CD4-positive, alpha-beta memory T cell (primary cell): ENCODE measurements at regions not wholly inside any gene's neighbourhood (a gene's known extent, or its start where the extent isn't known, plus 50 kb on each side); places are given as distances from the start of the nearest gene placed in this dataset.
"Not testable (repeated sequence)": the region's sequence is repeated elsewhere in the genome, so short reads cannot be mapped to it uniquely, and the experiment has no call there.

Experiments
- CTCF ChIA-PET: fragments of 350-600 bp; sonication (Branson Sonifier 250); formaldehyde crosslinking; loops from one replicate; lab custom pipeline; 2021; ENCODE audit warnings: inconsistent platforms; ENCODE audit not compliant: partially characterized antibody; lab: Charles Lee
- POLR2A ChIA-PET: fragments of 350-600 bp; sonication (Branson Sonifier 250); formaldehyde crosslinking; loops from one replicate; lab custom pipeline; 2021; ENCODE audit not compliant: partially characterized antibody; lab: Charles Lee
- DNase-seq, 5 donors: peaks; one replicate each; pipeline versions ENCODE4 v3.0.0 to v3.0.0-alpha.2; 2020 to 2022; ENCODE audit warnings: mixed read lengths in 1 of 5
- H3K27ac ChIP-seq: one replicate; pipeline ENCODE4 v1.7.0; 2013; ENCODE audit warnings: low read depth, low read length
- H3K27me3 ChIP-seq: 2 replicates; pipeline ENCODE4 v1.7.0; 2013; ENCODE audit warnings: mild to moderate bottlenecking, low read length, moderate library complexity; ENCODE audit not compliant: insufficient read depth
- H3K36me3 ChIP-seq: 2 replicates; pipeline ENCODE4 v1.7.0; 2013; ENCODE audit warnings: mild to moderate bottlenecking, low read length, moderate library complexity; ENCODE audit not compliant: insufficient read depth
- H3K4me1 ChIP-seq: 2 replicates; pipeline ENCODE4 v1.7.0; 2013; ENCODE audit warnings: mild to moderate bottlenecking, low read length, moderate library complexity; ENCODE audit not compliant: insufficient read depth
- H3K4me3 ChIP-seq, 2 donors: one replicate each; pipeline ENCODE4 v1.7.0; 2013; ENCODE audit warnings: low read length in 2 of 2, mild to moderate bottlenecking in 1 of 2
- H3K9me3 ChIP-seq, 2 donors: one replicate each; pipeline ENCODE4 v1.7.0; 2013; ENCODE audit warnings: low read length in 2 of 2, control low read depth in 1 of 2; ENCODE audit not compliant: control insufficient read depth in 1 of 2
- H3K27ac Mint-ChIP-seq, 7 donors: one replicate each; pipeline ENCODE4 v1.8.0; 2020 to 2021; ENCODE audit warnings: mixed read lengths in 7 of 7, mild to moderate bottlenecking in 6 of 7, inconsistent platforms in 3 of 7, moderate library complexity in 3 of 7
- H3K27me3 Mint-ChIP-seq, 2 donors: one replicate each; pipeline ENCODE4 v1.8.0; 2020 to 2021; ENCODE audit warnings: mixed read lengths in 2 of 2
- H3K36me3 Mint-ChIP-seq, 2 donors: one replicate each; pipeline ENCODE4 v1.8.0; 2020 to 2021; ENCODE audit warnings: mixed read lengths in 2 of 2, inconsistent platforms in 1 of 2, mild to moderate bottlenecking in 1 of 2
- H3K4me1 Mint-ChIP-seq, 4 donors: one replicate each; pipeline ENCODE4 v1.8.0; 2020 to 2021; ENCODE audit warnings: mixed read lengths in 4 of 4, mild to moderate bottlenecking in 1 of 4
- H3K4me3 Mint-ChIP-seq, 8 donors: one replicate each; pipeline ENCODE4 v1.8.0; 2020 to 2021; ENCODE audit warnings: mixed read lengths in 8 of 8, mild to moderate bottlenecking in 7 of 8, moderate library complexity in 6 of 8, inconsistent platforms in 3 of 8
- H3K9me3 Mint-ChIP-seq, 8 donors: one replicate each; pipeline ENCODE4 v1.8.0; 2020 to 2021; ENCODE audit warnings: mixed read lengths in 8 of 8, mild to moderate bottlenecking in 5 of 8, inconsistent platforms in 3 of 8, moderate library complexity in 1 of 8
- intact Hi-C: fragments of 100-400 bp; cut with micrococcal nuclease; formaldehyde crosslinking; loops from one replicate; pipeline ENCODE4 v1.15.1; 2023

GRCh38 chr12:90548595-90548994 is 406.4 kb downstream of the CCER1 start:
- ChIA-PET CTCF (no interaction called here), POLR2A (no interaction called here)
- intact Hi-C loops = no loop called here
- Mint-ChIP-seq H3K27me3 (no peaks in the 10 kb centered on the region), H3K4me1 (no peaks in the 10 kb centered on the region), H3K27ac (no peak overlapping the region), H3K4me3 (no peak overlapping the region), H3K36me3 (no peaks in the 10 kb centered on the region), H3K9me3 (no peaks in the 10 kb centered on the region)
- H3K4me1 ChIP-seq = no peaks in the 10 kb centered on the region
- no peak for DNase-seq
- H3K36me3 ChIP-seq = no peaks in the 10 kb centered on the region
- no peak overlapping the region for H3K4me3 ChIP-seq
- H3K27me3 ChIP-seq = no peaks in the 10 kb centered on the region
- no peaks in the 10 kb centered on the region for H3K9me3 ChIP-seq
- no peak overlapping the region for H3K27ac ChIP-seq

- H3K4me3 Mint-ChIP-seq = no peak overlapping the region
- no peak overlapping the region for H3K27ac Mint-ChIP-seq
- H3K27me3 ChIP-seq = no peaks in the 10 kb centered on the region
- H3K36me3 Mint-ChIP-seq = no peaks in the 10 kb centered on the region
- H3K4me1 Mint-ChIP-seq = no peaks in the 10 kb centered on the region
- no peak for DNase-seq
- ChIA-PET CTCF (no interaction called here), POLR2A (no interaction called here)
- H3K9me3 Mint-ChIP-seq = no peaks in the 10 kb centered on the region
- no peaks in the 10 kb centered on the region for H3K9me3 ChIP-seq
- intact Hi-C loops = no loop called here
- no peaks in the 10 kb centered on the region for H3K4me1 ChIP-seq
- no peaks in the 10 kb centered on the region for H3K27me3 Mint-ChIP-seq
- H3K4me3 ChIP-seq = no peak overlapping the region
- no peaks in the 10 kb centered on the region for H3K36me3 ChIP-seq
- H3K27ac ChIP-seq = no peak overlapping the region
These were observed 408.5 kb downstream of the CCER1 start for GRCh38 chr12:90546511-90546910.

GRCh38 chr12:90543841-90544240 is 411.1 kb downstream of the CCER1 start:
- no peak for DNase-seq
- Histone ChIP-seq H3K27me3 (no peaks in the 10 kb centered on the region), H3K36me3 (no peaks in the 10 kb centered on the region), H3K4me1 (no peaks in the 10 kb centered on the region), H3K27ac (no peak overlapping the region), H3K4me3 (no peak overlapping the region), H3K9me3 (no peaks in the 10 kb centered on the region)
- Mint-ChIP-seq H3K9me3 (no peaks in the 10 kb centered on the region), H3K4me3 (no peak overlapping the region), H3K36me3 (no peaks in the 10 kb centered on the region), H3K27me3 (no peaks in the 10 kb centered on the region), H3K4me1 (no peaks in the 10 kb centered on the region), H3K27ac (no peak overlapping the region)
- intact Hi-C loops = no loop called here
- ChIA-PET POLR2A (no interaction called here), CTCF (no interaction called here)

GRCh38 chr12:90543374-90543773 is 411.6 kb downstream of the CCER1 start:
- Mint-ChIP-seq H3K4me3 (no peak overlapping the region), H3K9me3 (no peaks in the 10 kb centered on the region), H3K36me3 (no peaks in the 10 kb centered on the region), H3K4me1 (no peaks in the 10 kb centered on the region), H3K27me3 (no peaks in the 10 kb centered on the region), H3K27ac (no peak overlapping the region)
- intact Hi-C loops = no loop called here
- DNase-seq = no peak
- H3K27ac ChIP-seq = no peak overlapping the region
- H3K27me3 ChIP-seq = no peaks in the 10 kb centered on the region
- ChIA-PET CTCF (no interaction called here), POLR2A (no interaction called here)
- H3K36me3 ChIP-seq = no peaks in the 10 kb centered on the region
- H3K4me3 ChIP-seq = no peak overlapping the region
- H3K4me1 ChIP-seq = no peaks in the 10 kb centered on the region
- H3K9me3 ChIP-seq = no peaks in the 10 kb centered on the region

DNA sequence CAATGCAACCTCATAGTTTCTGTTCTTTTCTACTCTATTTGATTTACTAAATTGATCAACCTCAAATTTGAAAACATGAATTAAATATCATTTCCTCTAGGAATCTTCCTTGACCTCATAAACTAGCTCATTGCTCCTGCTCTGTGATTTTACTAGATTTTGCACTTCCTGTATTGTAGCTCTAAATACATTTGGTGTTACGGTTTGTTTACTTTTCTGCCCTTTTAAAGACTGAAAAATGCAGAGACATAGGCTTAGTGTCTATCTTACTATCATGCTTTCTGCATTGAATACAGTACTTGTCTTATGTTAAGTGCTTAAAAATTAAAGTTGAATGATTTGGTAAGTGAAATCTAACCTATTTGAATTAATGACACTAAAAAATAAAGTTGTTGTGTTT is 412.1 kb downstream of the CCER1 start:
- not testable (repeated sequence) for H3K9me3 ChIP-seq

DNA sequence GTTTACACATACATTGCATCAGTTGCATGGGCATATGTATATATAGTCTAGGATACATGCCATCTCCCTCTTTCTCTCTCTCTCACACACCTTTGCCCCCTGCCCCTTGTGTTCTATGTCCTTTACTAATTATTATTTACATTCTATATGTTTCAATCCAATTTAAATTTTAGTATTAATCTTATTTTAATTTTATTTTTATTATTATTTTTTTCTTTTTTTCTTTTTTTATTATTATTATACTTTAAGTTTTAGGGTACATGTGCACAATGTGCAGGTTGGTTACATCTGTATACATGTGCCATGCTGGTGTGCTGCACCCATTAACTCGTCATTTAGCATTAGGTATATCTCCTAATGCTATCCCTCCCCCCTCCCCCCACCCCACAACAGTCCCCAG is 421.1 kb downstream of the CCER1 start:
- H3K4me3 Mint-ChIP-seq, H3K27me3 ChIP-seq, H3K4me1 ChIP-seq, CTCF ChIA-PET, H3K9me3 ChIP-seq, H3K9me3 Mint-ChIP-seq, H3K36me3 Mint-ChIP-seq, H3K27me3 Mint-ChIP-seq, H3K36me3 ChIP-seq, POLR2A ChIA-PET, H3K4me1 Mint-ChIP-seq, H3K27ac Mint-ChIP-seq, DNase-seq, H3K4me3 ChIP-seq, intact Hi-C loops, H3K27ac ChIP-seq: not testable (repeated sequence)

More for the DNA sequence above, 412.1 kb downstream of the CCER1 start:
- H3K4me1 ChIP-seq, H3K27ac ChIP-seq, H3K36me3 Mint-ChIP-seq, H3K4me3 Mint-ChIP-seq, H3K27me3 Mint-ChIP-seq, H3K9me3 Mint-ChIP-seq, H3K27me3 ChIP-seq, POLR2A ChIA-PET, H3K4me1 Mint-ChIP-seq, intact Hi-C loops, DNase-seq, H3K4me3 ChIP-seq, H3K36me3 ChIP-seq, H3K27ac Mint-ChIP-seq, CTCF ChIA-PET: not testable (repeated sequence)

GRCh38 chr12:90520002-90520734 is 434.8 kb downstream of the CCER1 start:
- Mint-ChIP-seq H3K27ac (no peak overlapping the region), H3K36me3 (no peaks in the 10 kb centered on the region)
- peaks cover 5% of the 10 kb centered on the region for H3K4me1 ChIP-seq

DNA sequence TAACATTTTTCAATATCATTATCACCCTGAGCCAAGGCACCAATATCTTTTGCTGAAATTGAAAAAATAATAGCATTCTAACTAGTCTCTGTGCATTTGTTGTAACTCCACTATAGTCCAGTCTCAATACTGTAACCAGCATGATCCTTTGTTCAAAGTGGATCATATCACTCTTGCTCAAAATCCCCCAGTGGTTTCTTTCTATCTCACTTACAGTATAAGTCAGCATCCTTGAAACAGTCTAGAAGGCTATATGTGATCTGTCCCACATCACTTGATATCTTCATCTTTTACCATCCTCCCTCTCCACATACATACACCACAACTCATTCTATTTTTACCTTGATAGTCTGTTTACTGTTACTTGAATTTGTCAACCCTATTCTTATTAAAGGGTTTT is 435.7 kb downstream of the CCER1 start:
- no peaks in the 10 kb centered on the region for H3K27me3 Mint-ChIP-seq
- peaks cover 2 to 5% (median 4%) of the 10 kb centered on the region in 4 donors for H3K4me1 Mint-ChIP-seq
- Histone ChIP-seq H3K27ac (no peak overlapping the region), H3K27me3 (no peaks in the 10 kb centered on the region), H3K4me1 (peaks cover 7% of the 10 kb centered on the region), H3K4me3 (no peak overlapping the region), H3K36me3 (no peaks in the 10 kb centered on the region), H3K9me3 (no peaks in the 10 kb centered on the region)
- no peaks in the 10 kb centered on the region for H3K36me3 Mint-ChIP-seq
- DNase-seq = no peak
- H3K9me3 Mint-ChIP-seq = no peaks in the 10 kb centered on the region
- POLR2A ChIA-PET = no interaction called here
- H3K27ac Mint-ChIP-seq = no peak overlapping the region
- intact Hi-C loops = no loop called here
- H3K4me3 Mint-ChIP-seq = no peak overlapping the region
- CTCF ChIA-PET = no interaction called here

More at GRCh38 chr12:90520002-90520734, 434.8 kb downstream of the CCER1 start:
- DNase-seq = no peak
- peaks cover 2 to 4% (median 4%) of the 10 kb centered on the region in 4 donors for H3K4me1 Mint-ChIP-seq
- Histone ChIP-seq H3K27ac (no peak overlapping the region), H3K4me3 (no peak overlapping the region), H3K9me3 (no peaks in the 10 kb centered on the region), H3K27me3 (no peaks in the 10 kb centered on the region), H3K36me3 (no peaks in the 10 kb centered on the region)
- H3K9me3 Mint-ChIP-seq = no peaks in the 10 kb centered on the region
- no peaks in the 10 kb centered on the region for H3K27me3 Mint-ChIP-seq
- H3K4me3 Mint-ChIP-seq = no peak overlapping the region
- CTCF ChIA-PET = no interaction called here
- POLR2A ChIA-PET = no interaction called here
- intact Hi-C loops = no loop called here
